Endodermal cell (in vitro differentiated cells): ENCODE measurements at regions not wholly inside any gene's neighbourhood (a gene's known extent, or its start where the extent isn't known, plus 50 kb on each side); places are given as distances from the start of the nearest gene placed in this dataset.
A peak's percentile ranks its signal among the peaks of the same experiment; 100 is the strongest.

Experiments used
- DNase-seq: peaks from one replicate; pipeline ENCODE4 v3.0.0-alpha.2; 2017
- H3K27ac ChIP-seq: 2 replicates; pipeline ENCODE4 v1.5.1; 2013; ENCODE audit warnings: mild to moderate bottlenecking, low read depth, low read length, moderate library complexity
- H3K27me3 ChIP-seq: 2 replicates; pipeline ENCODE4 v1.6.1; 2013; ENCODE audit warnings: mild to moderate bottlenecking, low read length, moderate library complexity; ENCODE audit not compliant: insufficient read depth, control insufficient read depth, poor library complexity, severe bottlenecking
- H3K36me3 ChIP-seq: 2 replicates; pipeline ENCODE4 v1.7.0; 2013; ENCODE audit warnings: mild to moderate bottlenecking, low read length, moderate library complexity; ENCODE audit not compliant: control insufficient read depth, insufficient read depth
- H3K4me1 ChIP-seq: one replicate; pipeline ENCODE4 v1.7.0; 2013; ENCODE audit warnings: low read length; ENCODE audit not compliant: control insufficient read depth, insufficient read depth
- H3K4me3 ChIP-seq: 2 replicates; pipeline ENCODE4 v1.5.1; 2013; ENCODE audit warnings: mild to moderate bottlenecking, low read length, moderate library complexity
- H3K9ac ChIP-seq: 2 replicates; pipeline ENCODE4 v1.6.1; 2013; ENCODE audit warnings: mild to moderate bottlenecking, low read length, moderate library complexity; ENCODE audit not compliant: poor library complexity, severe bottlenecking; ENCODE audit errors: extremely low read depth
- H3K9me3 ChIP-seq: 2 replicates; pipeline ENCODE4 v1.6.1; 2013; ENCODE audit warnings: mild to moderate bottlenecking, low read length, moderate library complexity; ENCODE audit not compliant: control insufficient read depth
- H3K27ac Mint-ChIP-seq: 2 replicates; pipeline ENCODE4 v1.8.0; 2020; ENCODE audit warnings: mixed read lengths
- H3K27me3 Mint-ChIP-seq: 2 replicates; pipeline ENCODE4 v1.8.0; 2021; ENCODE audit warnings: mild to moderate bottlenecking, mixed read lengths; ENCODE audit not compliant: insufficient read depth
- H3K36me3 Mint-ChIP-seq: 2 replicates; pipeline ENCODE4 v1.8.0; 2020; ENCODE audit warnings: low read depth, mixed read lengths
- H3K4me1 Mint-ChIP-seq: 2 replicates; pipeline ENCODE4 v1.8.0; 2020; ENCODE audit warnings: mixed read lengths
- H3K4me3 Mint-ChIP-seq: 2 replicates; pipeline ENCODE4 v1.8.0; 2020; ENCODE audit warnings: mild to moderate bottlenecking, moderate library complexity, mixed read lengths
- H3K9me3 Mint-ChIP-seq: 2 replicates; pipeline ENCODE4 v1.8.0; 2020; ENCODE audit warnings: mild to moderate bottlenecking, mixed read lengths
- WGBS, 2 experiments: methylation state at CpG; one replicate each; pipeline versions ENCODE4 v1.1.5 to v1.1.7; 2013; ENCODE audit warnings: missing lambda C conversion rate in 2 of 2, mixed read lengths in 1 of 2; ENCODE audit not compliant: insufficient coverage in 1 of 2, insufficient read length in 1 of 2; 5-methylcytosine and 5-hydroxymethylcytosine counted together
- TF ChIP-seq, protein P1 (sequence below): fragments of 200-600 bp; sonication (generic); conservative IDR thresholded peaks from 2 replicates; pipeline ENCODE4 v1.5.0; 2021; ENCODE audit warnings: antibody characterized with exemption, mild to moderate bottlenecking

DNA sequence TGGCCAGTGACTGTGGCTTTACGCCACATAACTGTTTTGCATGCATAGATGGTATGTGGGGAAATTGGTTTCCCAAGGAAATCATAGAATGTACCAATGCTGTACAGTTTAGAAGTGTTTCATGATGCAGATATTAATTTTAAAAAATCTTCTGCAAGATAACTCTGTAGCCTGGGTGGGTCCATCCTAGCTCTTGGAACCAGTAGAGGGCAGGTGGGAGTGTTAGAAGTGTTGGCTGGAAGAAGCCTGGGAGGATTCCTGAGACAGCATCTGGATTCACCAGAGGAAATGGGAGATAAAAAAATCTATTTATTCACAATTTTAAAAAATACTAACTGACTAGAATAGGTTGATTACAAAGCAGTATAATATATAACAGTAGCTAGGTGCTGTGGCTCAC lies 139.9 kb upstream of the GRIA4 start:
- H3K27ac Mint-ChIP-seq = no peak overlapping the region
- H3K9me3 Mint-ChIP-seq = no peaks in the 10 kb centered on the region
- H3K27ac ChIP-seq = no peak overlapping the region
- no peaks in the 10 kb centered on the region for H3K36me3 ChIP-seq
- no peaks in the 10 kb centered on the region for H3K27me3 Mint-ChIP-seq
- TF ChIP-seq, protein P1, sequence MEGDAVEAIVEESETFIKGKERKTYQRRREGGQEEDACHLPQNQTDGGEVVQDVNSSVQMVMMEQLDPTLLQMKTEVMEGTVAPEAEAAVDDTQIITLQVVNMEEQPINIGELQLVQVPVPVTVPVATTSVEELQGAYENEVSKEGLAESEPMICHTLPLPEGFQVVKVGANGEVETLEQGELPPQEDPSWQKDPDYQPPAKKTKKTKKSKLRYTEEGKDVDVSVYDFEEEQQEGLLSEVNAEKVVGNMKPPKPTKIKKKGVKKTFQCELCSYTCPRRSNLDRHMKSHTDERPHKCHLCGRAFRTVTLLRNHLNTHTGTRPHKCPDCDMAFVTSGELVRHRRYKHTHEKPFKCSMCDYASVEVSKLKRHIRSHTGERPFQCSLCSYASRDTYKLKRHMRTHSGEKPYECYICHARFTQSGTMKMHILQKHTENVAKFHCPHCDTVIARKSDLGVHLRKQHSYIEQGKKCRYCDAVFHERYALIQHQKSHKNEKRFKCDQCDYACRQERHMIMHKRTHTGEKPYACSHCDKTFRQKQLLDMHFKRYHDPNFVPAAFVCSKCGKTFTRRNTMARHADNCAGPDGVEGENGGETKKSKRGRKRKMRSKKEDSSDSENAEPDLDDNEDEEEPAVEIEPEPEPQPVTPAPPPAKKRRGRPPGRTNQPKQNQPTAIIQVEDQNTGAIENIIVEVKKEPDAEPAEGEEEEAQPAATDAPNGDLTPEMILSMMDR = peak; percentile 58
- H3K4me3 Mint-ChIP-seq = no peak overlapping the region
- H3K4me3 ChIP-seq = no peak overlapping the region
- no peaks in the 10 kb centered on the region for H3K9me3 ChIP-seq
- H3K27me3 ChIP-seq = no peaks in the 10 kb centered on the region
- 100% methylated on average over 1 of the region's 1 CpG for WGBS, 2 experiments
- no peaks in the 10 kb centered on the region for H3K4me1 Mint-ChIP-seq
- no peaks in the 10 kb centered on the region for H3K36me3 Mint-ChIP-seq
- no peak for DNase-seq
- H3K9ac ChIP-seq = no peak overlapping the region
- H3K4me1 ChIP-seq = no peaks in the 10 kb centered on the region

DNA sequence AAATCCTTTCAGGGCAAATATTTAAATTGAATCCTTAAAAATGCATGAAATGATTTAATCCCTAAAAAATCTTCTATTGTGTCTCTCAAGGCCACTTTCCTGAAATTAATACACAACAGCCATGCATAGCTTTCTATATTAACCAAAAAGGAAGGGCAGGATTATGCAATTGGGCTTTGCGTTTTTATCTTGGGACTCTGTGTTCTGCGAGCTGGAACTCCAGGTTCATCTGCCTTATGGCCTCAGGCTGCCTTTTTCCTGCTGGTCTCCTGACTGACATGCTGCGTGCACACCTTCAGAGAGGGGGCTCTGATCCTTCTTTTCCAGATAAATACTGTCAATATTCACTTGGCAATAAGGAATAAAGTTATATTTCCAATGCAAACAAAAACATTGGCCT lies 141.7 kb upstream of the GRIA4 start:
- Mint-ChIP-seq H3K4me1 (no peaks in the 10 kb centered on the region), H3K9me3 (no peaks in the 10 kb centered on the region), H3K27me3 (no peaks in the 10 kb centered on the region), H3K4me3 (no peak overlapping the region), H3K36me3 (no peaks in the 10 kb centered on the region), H3K27ac (no peak overlapping the region)
- Histone ChIP-seq H3K36me3 (no peaks in the 10 kb centered on the region), H3K9ac (no peak overlapping the region), H3K27me3 (no peaks in the 10 kb centered on the region), H3K27ac (no peak overlapping the region), H3K4me1 (no peaks in the 10 kb centered on the region), H3K9me3 (no peaks in the 10 kb centered on the region), H3K4me3 (no peak overlapping the region)
- TF ChIP-seq, protein P1 = no peak
- 50 to 62% methylated on average over 2 to 3 of the region's 3 CpGs for WGBS, 2 experiments
- DNase-seq = no peak

DNA sequence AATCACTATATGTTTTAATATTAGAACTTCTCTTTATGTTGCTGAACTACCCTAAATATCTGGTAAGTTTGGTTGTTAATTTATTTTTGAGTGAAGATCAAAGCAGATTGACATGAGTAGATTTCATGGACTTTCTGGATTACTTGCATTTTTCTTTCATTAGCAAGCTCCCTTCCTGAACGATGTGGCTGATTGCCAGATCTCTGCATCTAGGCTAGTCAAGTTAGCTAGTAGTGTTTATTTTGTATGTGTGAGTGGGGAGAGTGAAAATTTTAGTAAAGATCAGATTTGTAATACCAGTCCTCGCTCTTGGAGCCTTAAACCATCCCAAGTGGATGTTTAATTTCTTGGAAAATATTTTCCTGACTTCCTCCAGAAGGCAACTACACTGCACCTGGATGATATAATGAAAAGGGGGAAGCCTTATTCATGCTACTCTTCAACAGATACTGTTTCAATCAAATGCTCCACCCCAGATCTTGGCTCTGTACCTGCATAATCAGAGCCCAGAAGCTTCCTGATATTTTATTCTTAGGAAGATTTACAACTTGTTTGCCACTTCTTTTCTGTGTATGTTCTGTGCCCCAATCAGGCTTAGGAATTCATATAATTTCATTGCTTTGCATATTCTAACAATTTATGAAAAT lies 143.2 kb upstream of the GRIA4 start:
- H3K27ac Mint-ChIP-seq = no peak overlapping the region
- H3K36me3 Mint-ChIP-seq = no peaks in the 10 kb centered on the region
- H3K9me3 Mint-ChIP-seq = no peaks in the 10 kb centered on the region
- H3K4me1 Mint-ChIP-seq = no peaks in the 10 kb centered on the region
- 53 to 80% methylated on average over 1 to 2 of the region's 2 CpGs for WGBS, 2 experiments
- H3K9me3 ChIP-seq = no peaks in the 10 kb centered on the region
- H3K27ac ChIP-seq = no peak overlapping the region
- H3K36me3 ChIP-seq = no peaks in the 10 kb centered on the region
- DNase-seq = no peak
- TF ChIP-seq, protein P1 = no peak
- no peak overlapping the region for H3K9ac ChIP-seq
- H3K4me1 ChIP-seq = no peaks in the 10 kb centered on the region
- H3K27me3 Mint-ChIP-seq = no peaks in the 10 kb centered on the region
- H3K27me3 ChIP-seq = no peaks in the 10 kb centered on the region
- no peak overlapping the region for H3K4me3 Mint-ChIP-seq
- H3K4me3 ChIP-seq = no peak overlapping the region
